HL-60 (cell line): ENCODE measurements at regions not wholly inside any gene's neighbourhood (a gene's known extent, or its start where the extent isn't known, plus 50 kb on each side); places are given as distances from the start of the nearest gene placed in this dataset.

Source experiments
- DNase-seq, 2 experiments: peaks; one replicate each; pipeline ENCODE4 v3.0.0-alpha.2; 2010 to 2020; ENCODE audit warnings: low read depth in 1 of 2, low spot score in 1 of 2
- H3K27ac ChIP-seq: fragments of 250-450 bp; sonication (Bioruptor Pico); replicated peaks from 2 replicates; pipeline ENCODE4 v1.5.1; 2020; ENCODE audit warnings: mild to moderate bottlenecking, moderate library complexity
- H3K27me3 ChIP-seq: fragments of 250-450 bp; sonication (Bioruptor Pico); 2 replicates; pipeline ENCODE4 v1.5.1; 2021; ENCODE audit warnings: mild to moderate bottlenecking, moderate library complexity; ENCODE audit not compliant: insufficient read depth, poor library complexity, severe bottlenecking
- H3K4me3 ChIP-seq: replicated peaks from 2 replicates; pipeline ENCODE4 v1.5.1; 2011; ENCODE audit warnings: mild to moderate bottlenecking, control low read depth, low read length; ENCODE audit not compliant: insufficient read depth
- GABPA ChIP-seq: IDR thresholded peaks from 2 replicates; pipeline ENCODE4 v1.6.1; 2012; ENCODE audit warnings: low read depth
- POLR2AphosphoS5 ChIP-seq: IDR thresholded peaks from 2 replicates; pipeline ENCODE4 v1.6.1; 2012; ENCODE audit warnings: low read depth
- SPI1 ChIP-seq: IDR thresholded peaks from 2 replicates; pipeline ENCODE4 v1.6.1; 2012; ENCODE audit warnings: low read depth, mild to moderate bottlenecking, borderline replicate concordance
- TF ChIP-seq, protein P1 (sequence below): IDR thresholded peaks from 2 replicates; pipeline ENCODE4 v1.6.1; 2012; ENCODE audit warnings: low read depth; ENCODE audit not compliant: insufficient replicate concordance
- TF ChIP-seq, protein P2 (sequence below): IDR thresholded peaks from one replicate; pipeline ENCODE4 v1.5.1; 2011; ENCODE audit warnings: low read length, control low read depth, inconsistent platforms; ENCODE audit not compliant: insufficient read depth

DNA sequence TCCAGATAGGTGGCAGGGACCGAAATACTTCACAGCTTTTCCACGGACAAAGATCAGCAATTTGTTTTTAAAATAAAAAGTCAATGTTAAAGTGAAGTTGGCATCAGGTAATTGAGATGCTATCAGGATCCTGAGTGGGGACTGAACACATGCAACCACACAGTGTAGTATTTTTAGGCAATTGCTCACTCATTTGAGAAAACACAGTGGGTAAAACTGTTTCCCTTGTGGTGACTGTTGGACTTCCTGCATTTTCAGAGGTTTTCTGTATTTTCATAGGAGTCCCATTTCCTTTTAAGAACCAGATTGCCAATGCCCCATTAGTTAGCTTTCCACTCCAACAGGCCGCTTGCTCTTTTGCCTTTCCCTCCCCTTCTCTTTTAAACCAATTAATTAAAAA is 159.5 kb upstream of the ZNF32 start:
- TF ChIP-seq, protein P1, sequence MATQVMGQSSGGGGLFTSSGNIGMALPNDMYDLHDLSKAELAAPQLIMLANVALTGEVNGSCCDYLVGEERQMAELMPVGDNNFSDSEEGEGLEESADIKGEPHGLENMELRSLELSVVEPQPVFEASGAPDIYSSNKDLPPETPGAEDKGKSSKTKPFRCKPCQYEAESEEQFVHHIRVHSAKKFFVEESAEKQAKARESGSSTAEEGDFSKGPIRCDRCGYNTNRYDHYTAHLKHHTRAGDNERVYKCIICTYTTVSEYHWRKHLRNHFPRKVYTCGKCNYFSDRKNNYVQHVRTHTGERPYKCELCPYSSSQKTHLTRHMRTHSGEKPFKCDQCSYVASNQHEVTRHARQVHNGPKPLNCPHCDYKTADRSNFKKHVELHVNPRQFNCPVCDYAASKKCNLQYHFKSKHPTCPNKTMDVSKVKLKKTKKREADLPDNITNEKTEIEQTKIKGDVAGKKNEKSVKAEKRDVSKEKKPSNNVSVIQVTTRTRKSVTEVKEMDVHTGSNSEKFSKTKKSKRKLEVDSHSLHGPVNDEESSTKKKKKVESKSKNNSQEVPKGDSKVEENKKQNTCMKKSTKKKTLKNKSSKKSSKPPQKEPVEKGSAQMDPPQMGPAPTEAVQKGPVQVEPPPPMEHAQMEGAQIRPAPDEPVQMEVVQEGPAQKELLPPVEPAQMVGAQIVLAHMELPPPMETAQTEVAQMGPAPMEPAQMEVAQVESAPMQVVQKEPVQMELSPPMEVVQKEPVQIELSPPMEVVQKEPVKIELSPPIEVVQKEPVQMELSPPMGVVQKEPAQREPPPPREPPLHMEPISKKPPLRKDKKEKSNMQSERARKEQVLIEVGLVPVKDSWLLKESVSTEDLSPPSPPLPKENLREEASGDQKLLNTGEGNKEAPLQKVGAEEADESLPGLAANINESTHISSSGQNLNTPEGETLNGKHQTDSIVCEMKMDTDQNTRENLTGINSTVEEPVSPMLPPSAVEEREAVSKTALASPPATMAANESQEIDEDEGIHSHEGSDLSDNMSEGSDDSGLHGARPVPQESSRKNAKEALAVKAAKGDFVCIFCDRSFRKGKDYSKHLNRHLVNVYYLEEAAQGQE = no peak
- TF ChIP-seq GABPA = no peak
- TF ChIP-seq SPI1 = no peak
- H3K4me3 ChIP-seq = no peak overlapping the region
- no peak for DNase-seq
- no peak overlapping the region for H3K27ac ChIP-seq
- H3K27me3 ChIP-seq = peaks cover 3% of the 10 kb centered on the region

DNA sequence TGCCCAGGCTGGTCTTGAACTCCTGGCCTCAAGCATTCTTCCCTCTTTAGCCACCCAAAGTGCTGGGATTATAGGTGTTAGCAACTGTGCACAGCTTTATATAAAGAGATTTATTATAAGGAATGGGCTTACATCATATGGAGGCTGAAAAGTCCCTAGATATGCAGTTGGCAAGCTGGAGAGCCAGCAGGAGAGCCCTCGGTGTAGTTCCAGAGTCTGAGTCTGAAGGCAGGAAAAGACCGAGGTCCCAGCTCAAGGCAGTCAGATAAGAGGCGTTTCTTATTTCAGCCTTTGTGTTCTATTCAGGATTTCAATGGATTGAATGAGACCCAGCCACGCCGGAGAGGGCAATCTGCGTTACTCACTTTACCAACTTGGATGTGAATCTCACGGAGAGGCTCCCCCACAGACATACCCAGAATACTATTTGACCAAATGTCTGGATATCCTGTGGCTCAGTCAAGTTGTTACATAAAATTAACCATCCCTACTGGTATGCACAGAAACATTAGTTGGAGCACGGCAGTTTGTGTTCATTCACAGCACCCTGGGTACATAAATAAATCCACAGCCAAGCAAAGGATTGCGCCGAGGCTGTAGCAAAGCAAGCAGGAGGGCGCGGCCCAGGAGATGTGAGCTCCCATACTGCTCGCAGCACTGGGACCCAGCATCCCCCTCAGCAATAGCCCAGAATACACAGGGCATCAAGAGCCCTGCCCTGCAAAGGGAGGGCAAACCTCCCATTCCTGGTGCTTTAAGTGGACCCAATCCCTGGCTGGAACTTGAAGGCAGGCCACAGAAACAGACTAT is 158.4 kb upstream of the ZNF32 start:
- Histone ChIP-seq H3K27ac (no peak overlapping the region), H3K4me3 (no peak overlapping the region), H3K27me3 (peaks cover 3% of the 10 kb centered on the region)
- TF ChIP-seq POLR2AphosphoS5 = no peak
- TF ChIP-seq SPI1 = no peak
- TF ChIP-seq, protein P2, sequence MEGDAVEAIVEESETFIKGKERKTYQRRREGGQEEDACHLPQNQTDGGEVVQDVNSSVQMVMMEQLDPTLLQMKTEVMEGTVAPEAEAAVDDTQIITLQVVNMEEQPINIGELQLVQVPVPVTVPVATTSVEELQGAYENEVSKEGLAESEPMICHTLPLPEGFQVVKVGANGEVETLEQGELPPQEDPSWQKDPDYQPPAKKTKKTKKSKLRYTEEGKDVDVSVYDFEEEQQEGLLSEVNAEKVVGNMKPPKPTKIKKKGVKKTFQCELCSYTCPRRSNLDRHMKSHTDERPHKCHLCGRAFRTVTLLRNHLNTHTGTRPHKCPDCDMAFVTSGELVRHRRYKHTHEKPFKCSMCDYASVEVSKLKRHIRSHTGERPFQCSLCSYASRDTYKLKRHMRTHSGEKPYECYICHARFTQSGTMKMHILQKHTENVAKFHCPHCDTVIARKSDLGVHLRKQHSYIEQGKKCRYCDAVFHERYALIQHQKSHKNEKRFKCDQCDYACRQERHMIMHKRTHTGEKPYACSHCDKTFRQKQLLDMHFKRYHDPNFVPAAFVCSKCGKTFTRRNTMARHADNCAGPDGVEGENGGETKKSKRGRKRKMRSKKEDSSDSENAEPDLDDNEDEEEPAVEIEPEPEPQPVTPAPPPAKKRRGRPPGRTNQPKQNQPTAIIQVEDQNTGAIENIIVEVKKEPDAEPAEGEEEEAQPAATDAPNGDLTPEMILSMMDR = no peak
- TF ChIP-seq, protein P1 = no peak
- no peak for TF ChIP-seq GABPA
- no peak for DNase-seq

DNA sequence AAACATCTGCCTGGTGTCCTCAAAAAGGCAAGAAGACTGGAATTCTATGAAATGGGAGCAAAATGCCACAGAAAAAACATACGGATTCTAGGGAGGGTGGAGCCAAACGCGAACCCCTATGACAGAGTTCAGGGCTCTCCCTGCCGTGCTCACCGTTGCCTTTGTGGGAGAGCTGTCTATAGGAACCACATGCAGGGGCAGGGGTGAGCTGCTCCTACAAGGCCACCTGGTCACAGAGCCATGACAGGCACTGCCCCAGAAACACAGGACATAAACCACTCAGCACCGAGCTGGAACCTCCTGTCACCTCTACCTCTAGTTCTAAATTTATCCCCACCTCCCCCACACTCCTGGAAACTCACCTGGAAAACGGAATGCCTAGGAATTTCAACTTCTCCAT is 155.1 kb upstream of the ZNF32 start:
- TF ChIP-seq POLR2AphosphoS5 (no peak), GABPA (no peak), SPI1 (no peak)
- TF ChIP-seq, protein P2 = no peak
- TF ChIP-seq, protein P1 = no peak
- Histone ChIP-seq H3K4me3 (no peak overlapping the region), H3K27ac (no peak overlapping the region), H3K27me3 (peaks cover 3% of the 10 kb centered on the region)
- DNase-seq = no peak
